HG03103 (cell line): ENCODE measurements at regions not wholly inside any gene's neighbourhood (a gene's known extent, or its start where the extent isn't known, plus 50 kb on each side); places are given as distances from the start of the nearest gene placed in this dataset.

Source experiments
- ATAC-seq: cut with Tn5 transposase; IDR thresholded peaks from one replicate; pipeline ENCODE4 v1.9.1; 2021; ENCODE audit warnings: low read depth; ENCODE audit not compliant: unreplicated experiment

GRCh38 chr11:90947930-90948329 is 725.1 kb upstream of the CHORDC1 start:
- no peak for ATAC-seq

DNA sequence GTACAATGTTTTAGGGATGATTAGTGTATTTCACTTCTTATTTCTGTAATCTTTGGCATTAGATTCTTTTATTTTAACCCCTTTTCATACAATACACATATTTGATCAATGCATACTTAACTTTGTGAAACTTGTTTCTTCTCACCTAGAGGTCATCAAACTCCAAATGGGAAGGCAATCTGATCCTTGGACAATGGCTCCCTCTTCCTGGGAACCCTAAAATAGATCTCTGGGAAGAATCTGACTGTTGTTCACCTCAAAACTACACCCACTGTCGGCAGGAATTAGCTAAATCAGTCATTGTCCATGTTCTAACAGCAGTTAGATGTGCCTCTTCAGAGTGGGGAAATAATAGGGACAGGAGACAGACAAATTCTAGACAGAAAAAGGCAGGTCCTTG is 707.4 kb upstream of the CHORDC1 start:
- ATAC-seq, result no peak

GRCh38 chr11:90919332-90919731 is 696.5 kb upstream of the CHORDC1 start:
- ATAC-seq, result no peak

DNA sequence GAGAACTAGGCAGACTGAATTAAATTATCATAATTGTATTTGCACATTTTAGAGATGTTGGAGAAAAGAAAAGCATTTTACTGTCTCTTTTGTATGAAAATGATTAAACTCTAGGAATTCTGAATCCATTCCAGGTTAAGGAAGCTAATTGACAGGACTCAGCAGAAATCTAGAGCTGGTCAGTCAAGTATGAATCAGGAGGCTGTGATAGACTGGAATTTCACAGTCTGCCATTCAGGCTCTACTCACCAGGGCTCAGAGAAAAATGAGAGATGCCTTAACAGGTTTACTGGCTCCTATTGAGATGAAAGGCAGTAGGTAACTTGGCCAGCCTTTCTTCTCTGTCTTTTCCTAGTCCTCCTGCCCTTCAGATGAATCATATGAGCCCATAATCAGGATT is 693.9 kb upstream of the CHORDC1 start:
- no peak for ATAC-seq

DNA sequence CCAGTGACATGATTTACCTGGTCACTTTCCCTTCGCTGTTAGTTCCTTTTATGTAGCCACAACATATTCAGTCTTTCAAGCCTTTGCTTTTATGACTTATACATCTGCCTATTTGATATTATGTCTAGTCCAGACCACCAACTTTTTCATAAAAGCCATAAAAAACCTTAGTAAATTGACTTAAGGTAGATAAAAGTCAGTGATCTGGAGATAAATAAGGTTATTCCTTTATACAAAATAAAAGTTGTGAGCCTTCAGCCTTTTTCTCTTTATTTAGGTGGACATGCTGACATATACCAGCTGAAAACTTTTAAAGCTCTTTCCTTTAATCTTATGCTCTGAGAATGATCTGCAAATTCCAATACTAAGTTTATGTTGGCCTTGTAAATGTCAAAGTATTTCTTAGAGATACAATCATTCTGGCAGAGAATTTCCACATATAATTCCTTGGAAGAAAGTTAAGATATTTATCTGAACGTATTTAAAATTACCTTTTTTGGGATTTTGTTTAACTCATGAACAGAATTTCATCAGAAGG is 690.4 kb upstream of the CHORDC1 start:
- ATAC-seq, result no peak

- ATAC-seq, result no peak
Measured at GRCh38 chr11:90912631-90913030, 689.8 kb upstream of the CHORDC1 start.

DNA sequence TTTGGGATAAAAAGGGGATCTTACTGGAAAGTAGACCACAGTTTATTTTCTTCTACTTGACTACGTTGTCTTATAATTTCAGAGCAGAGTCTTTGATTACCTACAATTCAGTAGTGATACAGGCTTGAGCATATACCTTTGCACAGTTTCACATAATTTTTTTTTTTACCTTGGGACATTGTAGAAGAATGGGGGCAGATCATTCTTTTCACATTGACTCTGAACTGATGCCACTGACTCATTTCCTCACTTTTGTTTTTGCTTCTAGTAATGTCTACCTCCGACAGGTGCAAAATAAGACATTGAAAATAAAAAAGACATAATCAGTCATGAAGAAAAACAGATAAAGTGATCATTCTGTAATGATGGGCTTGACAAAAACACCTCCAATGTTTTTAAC is 688.3 kb upstream of the CHORDC1 start:
- ATAC-seq, result no peak

DNA sequence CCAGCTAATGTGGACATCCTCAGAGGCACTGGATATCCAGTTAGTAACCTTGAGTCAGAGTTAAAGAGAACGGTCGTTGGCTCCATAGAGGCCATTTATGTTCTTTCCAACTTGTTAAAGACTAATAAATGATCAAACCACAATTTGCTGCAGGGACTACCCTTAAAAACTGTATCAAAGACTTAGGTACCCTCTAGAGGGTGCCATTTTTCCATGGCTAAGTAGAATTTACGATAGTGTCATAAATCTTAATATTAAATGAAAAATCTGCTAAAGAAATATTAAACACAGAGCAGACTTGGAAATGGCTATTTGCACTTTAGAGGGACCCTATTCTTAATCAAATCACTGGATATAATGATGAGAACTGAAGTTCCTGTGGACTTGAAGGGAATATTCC is 685.2 kb upstream of the CHORDC1 start:
- ATAC-seq, result no peak

DNA sequence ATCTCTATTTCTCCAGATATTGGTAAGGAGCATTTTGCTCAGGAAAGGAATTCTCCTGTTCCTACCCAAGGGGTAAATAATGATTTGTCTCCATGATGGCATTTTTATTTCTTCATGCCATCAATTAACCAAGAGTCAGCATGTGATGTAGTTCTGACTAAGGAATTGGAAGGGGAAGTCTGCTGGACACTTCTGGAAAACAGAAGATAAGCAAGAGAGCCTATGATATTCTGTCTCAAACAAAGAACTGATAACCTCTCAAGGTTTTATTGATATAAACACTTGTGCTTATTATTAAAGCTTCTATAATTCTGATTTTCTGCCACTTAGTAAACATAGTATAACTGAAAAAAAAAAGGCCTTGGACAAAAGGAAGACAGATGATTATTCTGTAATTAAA is 673.0 kb upstream of the CHORDC1 start:
- ATAC-seq, result no peak

GRCh38 chr11:90890347-90890746 is 667.5 kb upstream of the CHORDC1 start:
- ATAC-seq, result no peak

DNA sequence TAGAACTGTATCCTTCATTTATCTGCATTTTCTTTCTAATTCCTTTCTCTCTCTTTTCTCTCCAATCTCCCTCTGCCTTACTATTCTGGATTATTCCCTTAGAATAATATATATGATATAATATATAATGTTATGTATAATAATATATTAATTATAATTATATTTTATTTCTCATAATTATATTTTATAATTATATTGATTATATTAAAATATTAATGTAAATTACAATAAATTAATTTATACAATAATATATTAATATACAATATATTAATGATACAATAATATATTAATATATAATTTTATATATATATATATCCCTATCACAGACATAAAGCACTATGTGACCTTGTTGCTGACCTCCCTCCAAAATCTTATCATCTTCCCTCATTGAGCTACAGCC is 661.3 kb upstream of the CHORDC1 start:
- ATAC-seq, result no peak

- ATAC-seq, result no peak
Measured at GRCh38 chr11:90874986-90875385, 652.1 kb upstream of the CHORDC1 start.

- ATAC-seq, result no peak
Measured at GRCh38 chr11:90874281-90874680, 651.4 kb upstream of the CHORDC1 start.

- no peak for ATAC-seq
Measured at GRCh38 chr11:90867416-90867815, 644.6 kb upstream of the CHORDC1 start.

DNA sequence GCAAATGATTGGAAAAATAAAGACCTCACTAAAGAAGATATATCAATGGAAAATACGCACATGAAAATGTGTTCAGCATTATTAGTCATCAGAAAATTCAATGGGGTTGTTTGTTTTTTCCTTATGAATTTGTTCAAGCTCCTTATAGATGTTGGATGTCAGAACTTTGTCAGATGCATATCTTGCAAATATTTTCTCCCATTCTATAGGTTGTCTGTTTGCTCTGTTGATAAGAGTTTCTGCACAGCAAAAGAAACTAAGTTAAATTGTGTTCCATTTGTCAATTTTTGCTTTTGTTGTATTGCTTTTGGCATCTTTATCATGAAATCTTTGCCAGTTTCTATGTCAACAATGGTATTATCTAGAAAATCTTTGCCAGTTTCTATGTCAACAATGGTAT is 633.9 kb upstream of the CHORDC1 start:
- no peak for ATAC-seq

GRCh38 chr11:90855531-90855930 is 632.7 kb upstream of the CHORDC1 start:
- no peak for ATAC-seq

DNA sequence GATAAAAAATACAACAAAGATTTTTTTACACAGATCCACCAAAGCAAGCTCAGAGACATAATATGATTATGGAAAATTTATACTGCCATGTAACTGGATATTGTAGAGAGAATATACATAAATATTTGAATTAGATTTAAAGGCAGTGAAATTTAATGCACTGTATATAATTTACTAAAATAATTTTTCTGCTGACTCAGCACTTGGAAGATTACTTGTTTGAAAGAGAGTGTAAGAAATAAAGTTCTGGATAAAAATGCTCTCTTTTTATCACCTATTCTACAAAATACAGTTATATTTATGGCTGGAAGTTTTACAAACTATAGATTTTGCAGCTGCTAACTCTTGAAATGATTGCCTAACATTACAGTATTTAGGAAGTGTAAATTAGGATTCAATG is 628.3 kb upstream of the CHORDC1 start:
- ATAC-seq, result no peak

GRCh38 chr11:90849312-90849711 is 626.5 kb upstream of the CHORDC1 start:
- no peak for ATAC-seq

DNA sequence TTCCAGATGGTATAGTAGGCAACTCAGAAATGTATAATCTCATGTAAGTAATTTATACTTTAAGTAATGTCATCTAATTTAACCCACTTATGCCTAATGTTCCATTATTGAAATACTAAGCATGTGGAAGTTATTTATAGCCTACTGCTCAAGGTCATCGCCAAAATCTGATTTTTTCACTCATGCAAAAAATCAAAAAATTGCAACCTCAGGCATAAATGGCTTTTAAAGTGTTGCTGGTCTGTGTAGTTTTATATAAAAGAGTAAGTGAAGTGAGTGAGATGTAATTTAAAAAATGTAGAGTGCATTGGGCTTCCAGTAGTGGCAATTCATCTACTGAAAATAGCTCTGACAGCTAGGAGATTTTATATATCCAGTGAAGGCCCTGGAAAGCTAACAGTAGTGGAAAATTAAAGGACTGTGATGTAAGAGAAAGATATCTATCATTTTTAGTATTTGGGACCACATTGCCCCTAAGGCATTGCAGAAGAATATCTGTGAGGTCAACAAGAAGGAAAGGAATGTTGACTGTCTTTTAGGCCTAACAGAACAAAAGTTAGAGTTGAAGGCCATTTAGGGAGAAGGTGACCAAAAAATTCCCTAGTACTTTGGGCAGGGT is 624.5 kb upstream of the CHORDC1 start:
- ATAC-seq, result no peak

DNA sequence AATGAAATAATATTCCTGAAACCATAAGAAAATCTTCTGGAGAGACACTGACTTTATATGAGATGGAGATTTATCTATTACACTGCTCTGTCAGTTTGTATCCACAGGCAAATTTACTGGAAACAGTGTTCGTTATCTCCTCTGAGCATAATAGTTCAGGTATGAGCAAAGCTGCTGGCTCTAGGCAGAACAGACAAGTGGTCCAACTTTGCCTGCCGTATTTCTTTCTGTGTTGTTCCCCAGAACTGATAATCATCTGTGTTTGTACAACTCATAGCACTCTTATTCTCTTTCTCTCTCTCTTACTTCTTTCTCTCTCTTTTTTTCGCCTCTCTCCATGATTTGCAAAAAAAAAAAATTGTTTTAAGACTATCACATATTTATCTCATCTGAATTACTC is 623.8 kb upstream of the CHORDC1 start:
- no peak for ATAC-seq

DNA sequence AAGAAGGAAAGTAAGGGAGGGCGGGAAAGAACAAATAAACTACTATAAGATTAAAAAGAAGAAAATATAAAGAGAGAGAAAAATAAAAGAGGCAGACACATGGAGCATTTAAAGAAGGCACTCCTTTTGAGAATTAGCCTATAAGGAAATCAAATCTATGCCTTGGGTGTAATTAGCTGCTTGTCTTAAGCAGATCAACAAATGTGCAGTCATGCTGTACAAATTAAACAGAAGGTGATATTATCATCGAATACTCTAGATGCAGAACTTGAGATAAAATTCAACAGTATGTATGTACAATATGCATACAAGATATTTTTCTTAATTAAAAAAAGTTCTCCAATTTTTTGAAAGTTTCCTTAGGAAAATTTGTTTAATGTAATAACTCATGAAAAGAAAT is 623.0 kb upstream of the CHORDC1 start:
- no peak for ATAC-seq

DNA sequence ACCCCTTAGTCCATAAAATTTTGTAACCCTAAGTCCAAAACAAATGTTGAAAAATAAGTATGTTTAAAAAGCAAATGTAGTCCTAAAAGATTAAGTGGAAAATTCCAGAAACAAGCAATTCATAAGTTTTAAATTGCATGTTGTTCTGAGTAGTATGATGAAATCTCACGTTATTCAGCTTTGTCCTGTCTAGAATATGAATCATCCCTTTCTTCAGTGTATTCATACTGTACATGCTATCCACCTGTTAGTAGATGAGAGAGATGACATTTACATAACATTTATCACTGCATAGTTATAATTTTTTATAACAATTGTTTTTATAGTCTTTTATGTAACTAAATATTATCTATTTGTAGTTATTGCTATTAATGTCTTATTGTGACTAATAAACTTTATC is 622.3 kb upstream of the CHORDC1 start:
- no peak for ATAC-seq

- ATAC-seq, result no peak
Measured at GRCh38 chr11:90844041-90844440, 621.2 kb upstream of the CHORDC1 start.
